ENCODE measurements at regions not wholly inside any gene's neighbourhood (a gene's known extent, or its start where the extent isn't known, plus 50 kb on each side); places are given as distances from the start of the nearest gene placed in this dataset.
"Not testable (repeated sequence)": the region's sequence is repeated elsewhere in the genome, so short reads cannot be mapped to it uniquely, and the experiment has no call there.

- no peak for DNase-seq (ENCODE audit: low spot score)
- in situ Hi-C loops (cut with HindIII; ENCODE audit: low sequenced_read_pairs), result no loop called here
These were observed 1025.5 kb downstream of the RAB28 start for GRCh38 chr4:12458621-12459020.

GRCh38 chr4:12452291-12452690, 1023.6 kb upstream of the HS3ST1 start:
- DNase-seq (ENCODE audit: low spot score), result no peak
- in situ Hi-C loops (cut with HindIII; ENCODE audit: low sequenced_read_pairs), result no loop called here

GRCh38 chr4:12447451-12447850, 1018.8 kb upstream of the HS3ST1 start:
- in situ Hi-C loops (cut with HindIII; ENCODE audit: low sequenced_read_pairs), result no loop called here
- DNase-seq (ENCODE audit: low spot score), result no peak

GRCh38 chr4:12446657-12447185, 1018.0 kb upstream of the HS3ST1 start:
- DNase-seq (ENCODE audit: low spot score), result no peak
- in situ Hi-C loops (cut with HindIII; ENCODE audit: low sequenced_read_pairs), result no loop called here

GRCh38 chr4:12446256-12446655, 1017.6 kb upstream of the HS3ST1 start:
- in situ Hi-C loops (cut with HindIII; ENCODE audit: low sequenced_read_pairs), result no loop called here
- no peak for DNase-seq (ENCODE audit: low spot score)

DNA sequence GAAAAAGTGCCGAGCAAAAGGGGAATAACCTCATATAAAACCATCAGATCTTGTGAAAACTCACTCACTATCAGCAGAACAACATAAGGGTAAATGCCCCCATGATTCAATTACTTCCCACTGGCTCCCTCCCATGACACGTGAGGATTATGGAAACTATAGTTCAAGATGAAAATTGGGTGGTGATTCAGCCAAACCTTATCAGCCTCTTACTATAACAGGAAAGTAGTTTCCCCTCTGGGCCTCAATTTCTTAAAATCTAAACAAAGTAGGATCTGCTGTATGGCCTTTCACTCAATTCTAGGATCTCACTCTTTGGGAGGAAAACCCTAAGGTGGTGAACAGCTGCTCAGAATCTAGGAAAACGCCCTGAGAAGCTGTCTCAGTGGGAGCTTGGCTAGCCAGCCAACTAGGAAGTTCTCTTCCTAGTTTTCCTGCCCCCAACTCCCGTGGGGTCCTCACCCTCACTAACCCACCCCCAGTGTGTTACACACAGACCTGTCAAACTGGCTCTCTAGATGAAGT, 1017.1 kb upstream of the HS3ST1 start:
- DNase-seq (ENCODE audit: low spot score), result no peak
- in situ Hi-C loops (cut with HindIII; ENCODE audit: low sequenced_read_pairs), result no loop called here

DNA sequence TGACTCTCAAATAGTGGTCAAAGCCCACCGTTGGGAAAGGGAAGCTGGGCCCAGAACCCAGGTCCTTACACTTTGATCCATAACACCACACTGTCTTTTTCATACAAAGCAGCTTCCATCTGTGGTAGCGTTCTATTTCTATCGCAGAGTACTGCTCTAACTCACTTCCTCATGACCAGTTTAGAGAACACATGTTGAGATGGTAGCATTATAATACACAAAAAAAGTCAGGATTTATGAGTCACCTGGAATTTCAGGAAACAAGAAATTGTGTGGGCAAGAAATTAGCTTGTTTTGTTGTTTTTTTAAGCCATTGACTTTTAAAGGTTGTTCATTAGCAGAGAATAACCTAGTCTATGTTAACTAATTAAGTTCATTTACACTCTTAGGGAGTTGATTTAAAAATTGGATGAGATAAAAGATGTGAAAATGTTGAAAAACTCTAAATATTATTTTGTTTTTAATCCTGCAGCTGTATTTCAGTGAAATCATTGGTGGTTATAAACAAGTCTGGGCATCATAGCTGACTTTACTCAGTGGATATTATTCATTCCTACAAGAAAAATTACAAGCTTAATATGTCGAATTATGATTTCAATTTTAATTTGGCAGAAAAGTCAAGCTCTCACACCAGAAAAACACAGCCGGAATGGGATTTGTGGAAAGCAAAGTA, 1011.1 kb upstream of the HS3ST1 start:
- no peak for DNase-seq (ENCODE audit: low spot score)
- in situ Hi-C loops (cut with HindIII; ENCODE audit: low sequenced_read_pairs), result no loop called here

DNA sequence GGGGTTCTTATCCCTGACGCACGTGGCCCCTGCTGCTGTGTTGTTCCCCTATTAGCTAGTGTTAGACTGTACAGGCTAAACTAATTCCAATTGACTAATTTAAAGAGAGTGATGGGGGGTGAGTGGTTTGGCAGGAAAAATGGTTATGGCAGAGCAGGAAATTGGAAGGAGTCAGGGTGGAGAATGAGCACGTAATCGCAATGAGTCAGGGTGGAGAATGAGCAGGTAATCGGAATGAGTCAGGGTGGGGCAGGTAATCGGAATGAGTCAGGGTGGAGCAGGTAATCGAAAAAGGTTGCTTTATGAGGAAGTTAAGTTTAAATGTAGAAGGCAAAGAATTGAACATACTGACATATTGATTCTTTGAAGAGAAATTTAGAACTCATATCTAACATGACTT, 1002.6 kb upstream of the HS3ST1 start:
- DNase-seq (ENCODE audit: low spot score); in situ Hi-C loops (cut with HindIII; ENCODE audit: low sequenced_read_pairs): not testable (repeated sequence)

DNA sequence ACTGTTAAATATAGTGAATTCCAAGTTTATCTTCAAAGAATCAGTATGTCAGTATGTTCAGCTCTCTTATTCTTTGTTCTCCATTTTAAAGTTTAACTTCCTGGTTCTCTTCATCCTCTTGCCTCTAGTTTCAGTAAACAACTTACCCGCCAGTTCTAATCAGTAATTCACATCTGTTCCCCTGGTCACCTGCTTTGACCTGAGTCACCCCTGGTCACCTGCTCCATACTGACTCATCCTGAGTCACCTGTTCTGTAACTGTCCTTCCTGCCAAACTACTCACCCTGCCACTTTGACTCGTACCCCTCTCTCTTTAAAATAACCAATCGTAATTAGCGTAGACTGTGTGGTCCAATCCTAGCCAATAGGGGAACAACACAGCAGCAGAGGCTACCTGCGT, 992.7 kb upstream of the HS3ST1 start:
- in situ Hi-C loops (cut with HindIII; ENCODE audit: low sequenced_read_pairs), result no loop called here
- no peak for DNase-seq (ENCODE audit: low spot score)

DNA sequence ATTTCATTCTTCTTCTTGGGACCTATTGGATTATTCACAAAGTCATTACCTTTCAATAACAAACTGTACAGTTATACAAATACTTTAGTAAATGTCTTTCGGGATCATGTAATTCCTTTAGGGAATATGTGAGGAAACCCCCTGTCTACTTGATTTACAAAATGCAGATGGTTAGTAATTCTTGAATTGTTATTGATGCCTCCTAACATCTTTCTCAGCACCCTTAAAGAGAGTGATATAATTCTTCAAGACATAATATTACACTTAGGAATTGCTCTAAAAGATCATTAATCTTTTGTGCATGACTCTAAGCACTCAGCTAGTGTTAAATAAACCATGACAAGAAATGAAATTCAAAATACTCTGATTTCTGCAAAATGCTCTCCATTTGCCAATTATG, 988.1 kb upstream of the HS3ST1 start:
- no peak for DNase-seq (ENCODE audit: low spot score)
- in situ Hi-C loops (cut with HindIII; ENCODE audit: low sequenced_read_pairs), result no loop called here

DNA sequence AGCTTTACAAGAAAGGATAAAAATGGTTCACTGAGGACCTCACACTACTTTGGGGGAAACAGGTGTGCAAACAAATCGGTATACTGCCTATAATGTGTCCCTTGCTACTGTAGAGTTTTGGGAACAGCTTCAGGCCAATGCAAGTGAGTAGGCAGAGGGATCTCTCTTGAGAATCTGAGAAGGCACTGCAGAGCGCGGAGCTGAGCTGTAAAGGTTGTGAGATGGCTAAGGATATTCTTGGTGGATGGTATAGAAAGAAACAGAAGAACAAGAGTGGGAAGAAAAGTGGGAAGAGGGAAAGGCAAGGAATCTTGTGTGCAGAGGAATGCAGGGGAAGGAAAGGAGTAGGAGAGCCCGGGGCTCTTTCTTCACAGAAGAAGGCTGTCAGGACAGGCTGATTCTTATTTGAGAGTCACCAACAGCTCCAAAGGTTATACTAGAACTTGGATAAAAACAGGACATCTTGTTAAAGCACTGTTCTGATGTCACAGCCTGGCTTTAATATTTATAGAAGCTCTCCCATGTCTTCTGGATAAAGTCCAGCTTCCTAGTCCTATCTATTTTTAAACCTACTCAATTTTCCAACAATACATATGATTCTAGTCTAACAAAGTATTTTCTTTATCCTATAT, 985.6 kb upstream of the HS3ST1 start:
- DNase-seq (ENCODE audit: low spot score), result no peak
- in situ Hi-C loops (cut with HindIII; ENCODE audit: low sequenced_read_pairs), result no loop called here

- in situ Hi-C loops (cut with HindIII; ENCODE audit: low sequenced_read_pairs), result no loop called here
- no peak for DNase-seq (ENCODE audit: low spot score)
These were observed 982.4 kb upstream of the HS3ST1 start for GRCh38 chr4:12411072-12411471.

GRCh38 chr4:12409507-12410190, 981.0 kb upstream of the HS3ST1 start:
- in situ Hi-C loops (cut with HindIII; ENCODE audit: low sequenced_read_pairs), result no loop called here
- no peak for DNase-seq (ENCODE audit: low spot score)

GRCh38 chr4:12408364-12408763, 979.7 kb upstream of the HS3ST1 start:
- in situ Hi-C loops (cut with HindIII; ENCODE audit: low sequenced_read_pairs), result no loop called here
- DNase-seq (ENCODE audit: low spot score), result no peak

- no peak for DNase-seq (ENCODE audit: low spot score)
These were observed 974.5 kb upstream of the HS3ST1 start for GRCh38 chr4:12403175-12403574.

GRCh38 chr4:12399781-12400180, 971.1 kb upstream of the HS3ST1 start:
- no peak for DNase-seq (ENCODE audit: low spot score)
- in situ Hi-C loops (cut with HindIII; ENCODE audit: low sequenced_read_pairs), result no loop called here

More at GRCh38 chr4:12403175-12403574, 974.5 kb upstream of the HS3ST1 start:
- in situ Hi-C loops (cut with HindIII; ENCODE audit: low sequenced_read_pairs), result no loop called here

GRCh38 chr4:12393631-12394262, 965.1 kb upstream of the HS3ST1 start:
- no peak for DNase-seq (ENCODE audit: low spot score)
- in situ Hi-C loops (cut with HindIII; ENCODE audit: low sequenced_read_pairs), result no loop called here

DNA sequence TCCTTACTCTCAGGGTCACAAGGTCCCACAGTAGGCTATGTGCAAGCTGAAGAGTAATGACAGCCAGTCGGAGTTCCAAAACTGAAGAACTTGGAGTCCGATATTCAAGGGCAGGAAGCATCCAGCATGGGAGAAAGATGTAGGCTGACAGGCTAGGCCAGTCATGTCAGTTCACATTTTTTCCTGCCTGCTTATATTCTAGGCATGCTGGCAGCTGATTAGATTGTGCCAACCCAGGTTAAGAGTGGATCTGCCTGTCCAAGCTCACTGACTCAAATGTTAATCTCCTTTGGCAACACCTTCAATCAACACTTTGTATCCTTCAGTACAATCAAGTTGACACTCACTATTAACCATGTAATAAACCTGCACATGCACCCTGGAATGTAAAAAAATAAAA, 960.9 kb upstream of the HS3ST1 start:
- in situ Hi-C loops (cut with HindIII; ENCODE audit: low sequenced_read_pairs), result no loop called here
- no peak for DNase-seq (ENCODE audit: low spot score)

- in situ Hi-C loops (cut with HindIII; ENCODE audit: low sequenced_read_pairs), result no loop called here
- no peak for DNase-seq (ENCODE audit: low spot score)
These were observed 953.9 kb upstream of the HS3ST1 start for GRCh38 chr4:12382567-12382966.

- in situ Hi-C loops (cut with HindIII; ENCODE audit: low sequenced_read_pairs), result no loop called here
- DNase-seq (ENCODE audit: low spot score), result no peak
These were observed 950.5 kb upstream of the HS3ST1 start for GRCh38 chr4:12379191-12379590.

Data from G401 (cell line).